ENCODE measurements at regions not wholly inside any gene's neighbourhood (a gene's known extent, or its start where the extent isn't known, plus 50 kb on each side); places are given as distances from the start of the nearest gene placed in this dataset.

DNA sequence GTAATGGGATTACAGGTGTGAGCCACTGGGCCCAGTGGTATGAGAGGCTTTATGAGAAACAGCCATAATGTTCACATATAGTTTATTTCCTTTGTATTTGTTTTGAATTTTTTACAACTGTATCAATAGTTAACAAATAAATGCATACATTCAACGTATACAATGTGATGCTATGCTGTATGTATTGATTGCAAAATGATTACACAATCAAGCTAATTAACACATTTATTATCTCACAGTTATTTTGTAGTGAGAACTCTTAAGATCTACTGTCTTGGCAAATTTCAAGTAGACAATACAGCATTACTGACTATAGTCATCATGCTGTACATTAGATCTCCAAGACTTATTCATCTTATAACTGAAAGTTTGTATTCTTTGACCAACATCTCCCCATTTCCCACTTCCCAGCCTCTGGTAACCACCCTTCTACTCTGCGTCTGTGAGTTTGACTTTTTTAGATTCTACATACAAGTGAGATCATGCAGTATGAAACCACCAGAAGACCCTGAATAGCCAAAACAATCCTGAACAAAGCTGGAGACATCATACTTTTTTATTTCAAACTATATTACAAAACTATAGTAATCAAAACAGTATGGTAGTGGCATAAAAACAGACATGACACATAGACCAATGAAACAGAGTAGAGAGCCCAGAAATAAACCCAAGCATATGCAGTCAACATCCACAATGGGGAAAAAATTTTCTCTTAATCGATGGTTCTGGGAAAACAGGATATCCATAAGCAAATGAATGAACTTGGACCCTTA, 157.2 kb upstream of the RREB1 start:
- H3K27ac Mint-ChIP-seq, result no peak overlapping the region
- H3K9me3 Mint-ChIP-seq, result peaks cover 13 to 24% of the 10 kb centered on the region in 2 experiments
- H3K36me3 Mint-ChIP-seq (ENCODE audit: insufficient read depth in 1 of 3, low read depth in 3 of 3), result peaks cover 9 to 15% (median 11%) of the 10 kb centered on the region in 3 experiments

More for the DNA sequence above, 157.2 kb upstream of the RREB1 start:
- H3K4me1 ChIP-seq (ENCODE audit: insufficient read depth, low read length), result no peaks in the 10 kb centered on the region
- no peaks in the 10 kb centered on the region for H3K79me1 ChIP-seq (ENCODE audit: insufficient read depth, low read depth, low read length, poor library complexity, severe bottlenecking)
- no peak overlapping the region for H4K8ac ChIP-seq (replicated peaks; ENCODE audit: insufficient read length, low read depth, low read length)
- no CpG with 5 or more reads among the region's 3 CpGs for WGBS (ENCODE audit: extremely low coverage, insufficient read length, low lambda C conversion rate)
- H2BK20ac ChIP-seq (ENCODE audit: low read depth, low read length, poor library complexity, severe bottlenecking), result no peak overlapping the region
- peaks cover 18% of the 10 kb centered on the region for H3K9me3 ChIP-seq (ENCODE audit: control insufficient read depth, low read depth, low read length)
- no peak overlapping the region for H2AK5ac ChIP-seq (ENCODE audit: insufficient read length, low read length)
- H2BK120ac ChIP-seq (ENCODE audit: low read depth, low read length, poor library complexity, severe bottlenecking), result no peak overlapping the region
- TF ChIP-seq, protein P1, sequence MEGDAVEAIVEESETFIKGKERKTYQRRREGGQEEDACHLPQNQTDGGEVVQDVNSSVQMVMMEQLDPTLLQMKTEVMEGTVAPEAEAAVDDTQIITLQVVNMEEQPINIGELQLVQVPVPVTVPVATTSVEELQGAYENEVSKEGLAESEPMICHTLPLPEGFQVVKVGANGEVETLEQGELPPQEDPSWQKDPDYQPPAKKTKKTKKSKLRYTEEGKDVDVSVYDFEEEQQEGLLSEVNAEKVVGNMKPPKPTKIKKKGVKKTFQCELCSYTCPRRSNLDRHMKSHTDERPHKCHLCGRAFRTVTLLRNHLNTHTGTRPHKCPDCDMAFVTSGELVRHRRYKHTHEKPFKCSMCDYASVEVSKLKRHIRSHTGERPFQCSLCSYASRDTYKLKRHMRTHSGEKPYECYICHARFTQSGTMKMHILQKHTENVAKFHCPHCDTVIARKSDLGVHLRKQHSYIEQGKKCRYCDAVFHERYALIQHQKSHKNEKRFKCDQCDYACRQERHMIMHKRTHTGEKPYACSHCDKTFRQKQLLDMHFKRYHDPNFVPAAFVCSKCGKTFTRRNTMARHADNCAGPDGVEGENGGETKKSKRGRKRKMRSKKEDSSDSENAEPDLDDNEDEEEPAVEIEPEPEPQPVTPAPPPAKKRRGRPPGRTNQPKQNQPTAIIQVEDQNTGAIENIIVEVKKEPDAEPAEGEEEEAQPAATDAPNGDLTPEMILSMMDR (conservative IDR thresholded peaks at IDR 0.05), result no peak
- Mint-ChIP-seq H3K4me1 (peaks cover 7 to 10% of the 10 kb centered on the region in 2 experiments), H3K4me3 (no peak overlapping the region), H3K27me3 (ENCODE audit: low read depth) (peaks cover 4% of the 10 kb centered on the region; the same call in 1 of the 2 replicates)
- no peaks in the 10 kb centered on the region for H3K27me3 ChIP-seq (ENCODE audit: insufficient read depth, low read length)
- no peak overlapping the region for H2AFZ ChIP-seq (ENCODE audit: low read length)
- no peaks in the 10 kb centered on the region for H4K20me1 ChIP-seq (ENCODE audit: control insufficient read depth, insufficient read depth, insufficient read length)
- H3K27ac ChIP-seq (ENCODE audit: insufficient read length, low read depth, low read length), result no peak overlapping the region
- H3K18ac ChIP-seq (ENCODE audit: insufficient read length, low read depth, low read length), result no peak overlapping the region
- no peak overlapping the region for H3K14ac ChIP-seq (ENCODE audit: insufficient read depth, low read length)
- H3K23ac ChIP-seq (ENCODE audit: insufficient read length, low read depth, low read length), result no peak overlapping the region
- no peak overlapping the region for H3T11ph ChIP-seq (ENCODE audit: low read length)
- H2BK15ac ChIP-seq (ENCODE audit: low read depth, low read length), result no peak overlapping the region
- no peak for DNase-seq
- H3K56ac ChIP-seq (ENCODE audit: insufficient read length, low read depth, low read length), result no peak overlapping the region
- no peaks in the 10 kb centered on the region for H3K79me2 ChIP-seq (ENCODE audit: insufficient read depth, low read length)
- no peak overlapping the region for H3K4ac ChIP-seq (ENCODE audit: low read depth, low read length)
- H3K23me2 ChIP-seq (ENCODE audit: insufficient read length, low read depth, low read length, poor library complexity, severe bottlenecking), result no peaks in the 10 kb centered on the region
- H3K4me2 ChIP-seq (ENCODE audit: insufficient read depth, insufficient read length, low read length), result no peak overlapping the region
- H2BK12ac ChIP-seq (ENCODE audit: insufficient read length, low read depth, low read length), result no peak overlapping the region
- no peak overlapping the region for H4K5ac ChIP-seq (ENCODE audit: insufficient read length, low read depth, low read length)
- no peak overlapping the region for H4K91ac ChIP-seq (ENCODE audit: insufficient read length, low read depth, low read length)
- H3K9ac ChIP-seq (ENCODE audit: extremely low read depth, insufficient read length, low read length), result no peak overlapping the region
- H2BK5ac ChIP-seq (ENCODE audit: insufficient read length, low read length), result no peak overlapping the region
